ENCODE measurements at regions not wholly inside any gene's neighbourhood (a gene's known extent, or its start where the extent isn't known, plus 50 kb on each side); places are given as distances from the start of the nearest gene placed in this dataset.
"Not testable (repeated sequence)": the region's sequence is repeated elsewhere in the genome, so short reads cannot be mapped to it uniquely, and the experiment has no call there.

DNA sequence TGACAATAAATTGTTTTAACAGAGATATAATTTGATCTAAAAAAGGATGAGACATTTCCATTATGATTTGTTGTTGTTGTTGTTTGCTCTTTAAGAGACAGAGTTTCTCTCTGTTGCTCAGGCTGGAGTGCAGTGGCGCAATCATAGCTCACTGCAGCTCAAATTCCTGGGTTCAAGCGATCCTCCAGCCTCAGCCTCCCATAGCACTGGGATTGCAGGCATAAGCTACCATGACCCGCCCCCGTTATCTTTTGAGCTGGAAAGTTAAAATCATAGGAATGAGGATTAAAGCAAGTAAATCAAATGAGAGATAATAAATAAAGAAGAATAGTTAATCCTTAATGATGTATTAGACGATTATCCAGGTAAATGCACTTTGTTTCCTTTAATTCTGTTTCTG is 224.4 kb upstream of the SMIM31 start:
- no peak for DNase-seq

DNA sequence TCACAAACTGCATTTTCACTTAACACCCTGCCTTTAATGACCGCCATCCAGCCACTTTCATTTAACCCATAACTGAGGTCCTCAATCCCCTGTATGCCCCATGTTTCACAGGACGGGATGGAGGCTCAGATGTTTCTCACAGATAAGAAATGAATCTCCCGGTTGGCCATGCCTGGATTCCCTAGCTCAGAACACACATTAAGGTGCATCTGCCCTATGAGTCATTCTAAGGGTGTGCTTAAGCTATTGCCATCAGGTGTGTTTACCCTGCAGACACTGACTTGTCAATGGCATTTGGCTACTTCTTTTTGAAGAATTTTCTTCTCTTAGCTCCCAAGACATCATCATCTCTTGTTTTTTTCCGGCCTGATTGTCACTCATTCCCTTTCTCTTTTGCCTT is 222.6 kb upstream of the SMIM31 start:
- no peak for DNase-seq

DNA sequence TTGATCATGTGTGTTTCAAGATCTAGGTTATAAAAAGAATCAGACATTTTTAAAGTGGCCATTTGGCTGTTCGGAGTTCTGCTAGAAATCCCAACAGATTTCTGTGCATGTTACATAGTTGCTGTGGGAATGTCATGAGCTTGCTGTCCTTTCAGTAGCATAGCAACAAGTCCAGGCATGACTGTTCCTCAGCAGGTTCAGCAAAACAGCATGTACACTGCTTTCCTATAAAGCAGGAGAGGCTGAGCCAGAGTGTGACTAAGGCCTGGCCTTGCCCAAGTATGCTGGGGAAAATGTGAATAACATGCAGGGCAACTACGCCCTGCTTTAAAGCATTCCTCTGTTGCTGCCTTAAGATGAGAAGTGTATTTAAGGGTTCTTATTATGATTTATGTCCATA is 217.1 kb upstream of the SMIM31 start:
- no peak for DNase-seq

DNA sequence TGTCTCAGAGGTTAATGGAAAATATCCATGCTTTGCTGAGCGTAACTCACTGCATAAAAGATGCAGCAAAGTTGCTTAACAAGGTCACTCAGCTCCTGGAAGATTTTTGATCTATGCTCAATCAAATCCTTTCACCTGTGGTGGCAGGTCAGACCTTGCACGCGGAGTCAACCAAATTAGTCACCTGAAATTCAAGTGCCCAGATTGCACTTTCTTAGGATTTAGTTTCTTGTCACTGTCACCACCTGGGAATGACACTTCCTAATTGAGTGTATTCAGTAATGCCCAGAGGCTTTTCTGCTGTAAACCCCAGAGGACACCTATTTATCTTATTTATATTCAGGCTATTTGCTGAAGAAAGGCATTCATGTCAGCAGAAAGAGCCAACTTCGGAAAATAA is 215.8 kb upstream of the SMIM31 start:
- DNase-seq, result no peak

DNA sequence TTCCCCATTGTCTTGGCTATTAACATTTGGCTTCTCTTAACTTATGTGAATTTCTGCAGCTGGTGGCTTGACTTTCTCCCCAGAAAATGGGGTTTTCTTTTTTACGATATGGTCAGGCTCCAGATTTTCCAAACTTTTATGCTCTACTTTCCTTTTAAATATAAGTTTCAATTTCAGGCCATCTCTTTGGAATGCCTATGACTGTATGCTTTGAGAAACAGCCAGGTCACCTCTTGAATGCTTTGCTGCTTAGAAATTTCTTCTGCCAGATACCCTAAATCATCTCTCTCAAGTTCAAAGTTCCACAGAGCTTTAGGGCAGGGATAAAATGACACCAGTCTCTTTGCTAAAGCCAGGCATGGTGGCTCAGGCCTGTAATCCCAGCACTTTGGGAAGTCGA is 212.9 kb upstream of the SMIM31 start:
- no peak for DNase-seq

DNA sequence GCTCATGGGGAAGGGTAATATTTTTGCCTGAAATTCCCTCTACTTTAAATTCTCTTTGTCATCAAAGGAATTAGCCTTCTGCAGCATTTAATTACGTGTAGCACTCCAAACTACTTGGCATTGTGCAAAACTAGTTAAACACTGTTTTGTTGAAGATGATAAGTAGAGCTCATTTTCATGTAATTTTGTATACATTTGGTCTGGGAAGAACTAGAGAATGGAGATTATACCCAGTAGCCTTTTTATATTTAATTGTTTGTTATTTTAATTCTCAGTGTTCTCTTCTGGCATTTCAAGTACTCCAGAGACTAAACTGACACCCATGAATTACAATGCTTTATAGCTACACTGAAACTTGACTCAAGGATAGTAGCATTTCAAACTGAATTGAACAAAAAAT is 211.5 kb upstream of the SMIM31 start:
- no peak for DNase-seq

DNA sequence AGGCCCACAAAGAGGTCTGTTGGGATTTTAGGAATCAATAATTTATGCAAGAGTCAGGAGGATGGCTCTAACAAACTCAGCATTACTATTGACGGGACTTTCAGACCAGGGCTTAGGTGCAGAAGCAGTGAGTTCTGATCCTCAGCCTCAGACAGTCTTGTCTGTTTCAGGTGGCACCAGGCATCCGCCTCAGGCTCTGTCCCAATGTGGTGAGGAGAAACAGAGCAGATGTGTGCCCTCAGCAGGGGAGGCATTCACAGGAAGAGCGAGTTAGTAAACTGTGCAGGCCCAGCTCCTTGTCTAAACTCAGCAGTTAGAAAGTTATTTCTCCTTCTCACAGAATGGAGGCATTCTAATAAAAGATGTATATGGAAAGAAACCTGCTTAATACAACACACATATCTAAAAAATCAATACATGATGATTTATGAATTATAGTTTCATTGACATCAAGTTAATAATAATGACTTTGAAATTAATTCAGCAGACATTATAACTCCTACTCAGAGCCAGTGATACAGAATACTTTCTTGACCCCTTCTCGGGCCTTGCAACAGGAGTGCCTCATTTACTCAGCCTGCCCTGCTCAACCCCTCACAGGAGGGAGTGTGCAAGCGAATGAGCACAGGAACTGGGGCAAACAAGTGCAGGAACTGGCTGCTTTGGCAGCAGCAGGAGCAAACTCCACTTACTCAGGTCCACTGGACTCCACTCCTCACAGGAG is 202.8 kb upstream of the SMIM31 start:
- DNase-seq, result no peak

DNA sequence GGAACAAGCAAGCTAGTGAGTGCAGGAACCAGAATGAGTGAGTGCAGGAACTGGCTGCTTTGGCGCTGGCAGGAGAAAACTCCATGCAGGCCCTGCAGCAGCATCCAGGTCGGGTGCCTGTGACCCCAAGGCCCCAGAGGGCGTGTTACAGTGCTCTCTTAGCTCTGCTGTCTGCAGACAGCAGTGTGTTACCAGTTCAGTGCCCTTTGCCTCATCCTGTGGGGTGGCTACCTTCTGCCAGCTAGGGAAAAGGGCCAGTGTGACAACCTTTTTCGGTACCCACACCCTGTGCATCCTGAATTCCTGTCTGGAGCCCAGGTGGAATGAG is 202.3 kb upstream of the SMIM31 start:
- DNase-seq, result no peak

DNA sequence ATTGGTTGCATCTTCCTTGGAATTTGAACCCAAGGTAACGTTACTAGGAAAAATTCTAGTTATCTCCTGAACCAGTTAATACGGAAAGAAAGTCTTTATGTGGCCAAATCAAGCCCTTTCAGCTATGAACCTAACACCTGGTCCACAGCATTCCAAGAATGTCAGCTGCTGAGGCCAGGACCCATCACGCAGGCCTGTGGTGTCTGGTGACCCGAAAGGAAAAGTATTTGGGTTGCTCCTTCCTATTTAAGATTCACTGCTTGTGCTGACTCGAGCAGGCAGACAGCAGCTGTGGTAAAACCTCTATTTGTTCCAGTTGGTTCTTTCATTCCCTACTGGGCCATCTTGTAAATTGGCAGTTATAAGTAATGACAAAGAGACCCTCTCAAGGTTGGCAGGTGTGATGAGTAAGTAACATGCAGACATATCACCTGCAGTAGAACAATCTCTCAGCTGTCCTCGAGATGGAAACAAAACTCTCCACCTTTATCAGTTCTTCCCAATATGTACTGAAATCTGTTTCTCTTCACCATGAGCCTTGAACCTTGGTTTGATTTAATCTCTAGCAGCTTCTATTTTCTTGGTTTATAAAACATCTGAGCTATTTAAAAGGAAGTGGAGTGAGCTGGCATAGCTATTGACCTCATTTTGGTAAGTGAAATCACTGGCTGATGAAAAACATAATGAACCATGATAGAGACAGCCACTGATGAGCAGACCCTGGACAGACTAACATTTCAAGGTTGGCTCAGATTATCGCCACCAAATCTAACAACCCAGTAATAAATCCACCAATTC is 182.1 kb upstream of the SMIM31 start:
- DNase-seq, result no peak

DNA sequence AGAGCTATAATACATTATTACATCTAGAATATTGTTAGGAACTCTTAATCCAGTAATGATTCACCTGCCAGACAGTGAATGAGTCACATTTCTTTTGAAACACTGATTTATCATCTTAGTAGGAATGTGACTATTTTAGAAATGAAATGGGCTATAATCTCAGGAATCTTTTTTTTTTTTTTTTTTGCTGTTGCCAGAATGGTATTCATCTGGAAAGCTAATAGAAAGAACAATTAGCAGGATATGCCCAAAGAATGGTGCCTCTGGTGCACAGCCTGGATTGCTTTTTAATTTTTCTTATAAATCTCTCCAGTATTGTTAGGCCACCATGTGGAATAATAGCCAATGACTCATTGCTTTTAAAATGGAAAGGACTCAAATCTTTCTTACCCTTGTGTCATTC is 181.1 kb upstream of the SMIM31 start:
- DNase-seq, result no peak

DNA sequence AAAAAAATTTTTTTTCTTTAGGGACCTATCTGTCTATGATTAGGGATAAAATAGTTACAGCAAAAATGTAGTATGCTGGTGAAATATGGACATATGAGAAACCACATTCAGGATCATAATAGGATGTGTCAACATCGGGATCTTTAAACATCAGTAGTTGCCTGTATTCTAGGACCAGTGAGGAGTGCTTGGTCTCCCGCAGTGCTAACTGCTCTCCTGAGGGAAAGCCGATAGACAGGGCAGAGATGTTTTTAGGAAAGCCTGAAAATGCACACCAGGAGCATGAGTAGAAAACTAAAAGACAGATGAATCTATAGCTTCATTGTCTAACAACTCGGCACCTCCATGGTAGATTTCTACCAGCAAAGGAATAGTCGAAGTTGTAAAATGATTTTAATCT is 178.1 kb upstream of the SMIM31 start:
- no peak for DNase-seq

DNA sequence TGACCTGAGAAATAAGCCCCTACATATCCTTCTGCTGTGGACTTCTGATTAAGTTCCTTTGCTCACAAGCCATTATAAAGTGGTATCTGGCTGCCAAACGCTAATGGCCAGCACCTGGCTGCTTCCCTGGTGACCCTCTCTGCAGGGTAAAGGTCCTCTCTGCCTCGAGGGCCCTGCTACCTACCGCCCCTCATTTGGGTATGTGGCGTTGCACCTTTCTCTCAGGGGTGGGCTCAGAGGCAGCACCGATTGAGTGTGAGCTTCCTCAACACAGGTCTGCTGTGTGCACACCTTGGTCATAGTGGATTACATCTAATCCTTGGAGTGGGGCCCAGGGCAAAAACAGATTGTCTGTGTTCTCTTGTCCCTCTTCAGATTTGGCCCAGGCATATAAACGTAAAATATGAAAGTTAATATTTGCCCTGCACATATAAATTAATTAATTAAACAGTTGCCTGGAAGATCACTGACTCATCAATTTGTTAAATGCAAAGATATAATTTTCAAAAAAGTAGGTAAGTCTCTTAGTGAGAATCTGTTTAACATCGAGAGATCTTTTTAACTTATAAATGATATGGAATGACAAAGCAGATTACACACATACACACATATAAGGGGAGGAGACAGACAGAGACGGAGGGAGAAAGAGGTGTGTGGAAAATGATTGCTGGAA is 174.5 kb upstream of the SMIM31 start:
- no peak for DNase-seq

DNA sequence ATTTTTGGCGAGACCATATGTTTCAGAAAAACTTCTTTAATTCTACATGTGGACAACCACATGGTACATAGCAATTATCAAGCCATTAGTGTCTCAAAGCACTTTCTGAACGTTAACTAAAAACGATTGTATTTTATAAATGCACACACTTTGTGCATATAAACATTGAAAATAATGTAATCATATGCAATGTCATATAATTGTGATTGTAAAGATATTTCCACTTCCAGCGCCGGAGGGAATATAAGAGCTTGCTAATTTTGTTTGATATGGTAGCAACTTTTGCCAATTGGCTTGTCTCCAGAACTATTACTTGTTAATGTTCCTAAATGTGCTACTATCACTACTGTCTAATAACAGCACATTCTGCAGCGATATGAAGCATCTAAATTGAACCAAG is 162.3 kb upstream of the SMIM31 start:
- DNase-seq, result no peak

DNA sequence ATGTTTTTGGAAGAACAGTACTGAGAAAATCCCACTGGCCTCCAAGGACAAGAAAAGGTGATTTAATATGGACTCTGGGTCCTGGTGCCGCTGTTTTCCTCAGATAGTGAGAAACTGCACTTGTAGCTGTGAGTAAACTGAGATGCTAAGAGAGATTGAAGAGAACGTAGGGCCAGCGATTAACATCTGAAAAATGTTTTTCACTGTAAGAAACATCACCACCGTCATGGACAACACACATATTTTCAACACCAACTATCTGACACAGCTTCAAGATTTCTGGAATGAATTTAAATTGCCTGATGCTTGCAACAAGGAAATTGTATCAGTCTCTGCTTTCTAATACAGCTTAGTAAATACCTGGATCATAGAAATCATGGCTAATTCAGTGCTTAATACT is 158.2 kb upstream of the SMIM31 start:
- no peak for DNase-seq

DNA sequence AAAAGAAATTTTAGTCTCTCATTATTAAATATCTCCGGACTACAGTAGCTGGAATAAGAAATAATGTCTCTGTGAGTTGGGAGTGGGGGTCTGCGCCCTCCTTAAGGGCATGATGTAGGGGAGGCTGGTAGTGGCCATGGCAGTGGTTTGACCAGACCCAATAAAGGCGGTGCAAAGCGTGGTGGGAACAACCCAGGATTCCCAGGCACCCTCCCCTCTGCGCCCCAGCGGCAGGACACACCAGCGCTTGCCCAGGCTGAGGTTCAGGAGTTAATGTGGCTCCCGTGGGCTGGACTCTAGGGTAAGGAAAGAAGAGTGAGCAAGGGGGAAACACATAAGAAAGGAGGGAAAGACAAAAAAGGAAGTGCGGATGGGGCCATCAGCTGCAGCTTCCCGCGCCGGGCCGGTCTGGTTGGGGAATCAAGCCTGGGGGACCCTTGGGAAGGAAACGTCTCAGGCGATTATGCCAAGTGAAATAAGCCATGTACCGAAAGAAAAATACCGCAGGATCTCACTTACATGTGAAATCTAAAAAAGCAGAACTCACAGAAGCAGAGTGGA is 157.5 kb upstream of the SMIM31 start:
- DNase-seq, result no peak

DNA sequence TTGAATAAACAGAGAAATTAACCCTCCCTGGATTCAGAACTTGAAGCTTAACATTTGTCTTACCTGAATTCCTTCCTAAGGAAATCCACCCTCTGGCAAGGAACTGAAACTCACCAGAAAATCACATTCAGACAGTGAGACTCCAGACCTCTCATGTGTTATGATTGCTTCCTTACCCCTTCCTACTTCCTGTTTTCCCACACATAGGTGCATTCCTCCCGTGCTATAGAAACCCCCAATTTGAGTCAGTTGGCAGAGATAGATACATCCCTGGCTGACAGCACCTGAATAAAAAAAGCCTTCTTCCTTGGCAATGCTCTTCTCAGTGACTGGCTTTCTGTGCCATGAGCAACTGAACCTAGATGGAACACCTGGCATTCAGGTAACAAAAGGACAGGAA is 157.0 kb upstream of the SMIM31 start:
- DNase-seq, result no peak

DNA sequence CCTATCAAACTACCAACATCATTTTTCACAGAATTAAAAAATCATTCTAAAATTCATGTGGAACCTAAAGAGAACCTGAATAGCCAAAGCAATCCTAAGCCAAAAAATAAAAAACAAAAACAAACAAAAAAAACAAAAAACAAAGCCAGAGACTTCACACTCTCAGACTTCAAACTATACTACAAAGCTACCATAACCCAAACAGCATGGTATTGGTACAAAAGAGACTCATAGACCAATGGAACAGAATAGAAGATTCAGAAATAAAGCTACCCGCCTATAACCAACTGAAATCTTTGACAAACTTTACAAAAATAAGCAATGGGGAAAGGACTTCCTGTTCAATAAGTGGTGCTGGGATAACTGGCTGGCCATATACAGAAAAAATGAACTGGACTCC is 152.3 kb upstream of the SMIM31 start:
- no peak for DNase-seq

DNA sequence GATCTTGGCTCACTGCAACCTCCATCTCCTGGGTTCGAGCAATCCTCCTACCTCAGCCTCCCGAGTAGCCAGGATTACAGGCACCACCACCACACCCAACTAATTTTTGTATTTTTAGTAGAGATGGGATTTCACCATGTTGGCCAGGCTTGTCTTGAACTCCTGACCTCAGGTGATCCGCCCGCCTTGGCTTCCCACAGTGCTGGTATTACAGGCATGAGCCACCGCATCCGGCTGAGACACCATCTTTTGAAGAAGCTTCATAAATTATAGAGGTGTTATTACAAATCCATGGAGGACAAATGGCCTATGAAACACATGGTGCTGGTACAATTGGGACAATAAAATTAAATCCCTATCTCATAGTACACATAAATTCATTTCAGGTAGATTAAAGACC is 148.1 kb upstream of the SMIM31 start:
- not testable (repeated sequence) for DNase-seq

DNA sequence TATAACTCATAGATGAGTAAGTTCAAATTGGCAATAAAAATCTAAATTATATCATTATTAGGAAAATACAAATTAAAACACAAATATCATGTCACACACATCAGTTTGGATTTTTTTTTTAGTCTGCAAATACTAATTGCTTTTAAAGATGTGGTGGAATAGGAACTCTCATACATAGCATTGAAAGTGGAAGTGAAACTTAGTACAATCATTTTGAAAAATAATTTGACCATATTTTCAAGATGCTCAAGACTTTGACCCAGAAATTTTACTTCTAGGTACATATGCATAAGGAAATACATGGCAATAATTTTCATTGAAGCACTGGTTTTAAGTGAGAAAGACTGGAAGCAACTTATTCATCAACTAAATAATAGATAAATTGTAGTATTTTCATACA is 147.5 kb upstream of the SMIM31 start:
- no peak for DNase-seq

DNA sequence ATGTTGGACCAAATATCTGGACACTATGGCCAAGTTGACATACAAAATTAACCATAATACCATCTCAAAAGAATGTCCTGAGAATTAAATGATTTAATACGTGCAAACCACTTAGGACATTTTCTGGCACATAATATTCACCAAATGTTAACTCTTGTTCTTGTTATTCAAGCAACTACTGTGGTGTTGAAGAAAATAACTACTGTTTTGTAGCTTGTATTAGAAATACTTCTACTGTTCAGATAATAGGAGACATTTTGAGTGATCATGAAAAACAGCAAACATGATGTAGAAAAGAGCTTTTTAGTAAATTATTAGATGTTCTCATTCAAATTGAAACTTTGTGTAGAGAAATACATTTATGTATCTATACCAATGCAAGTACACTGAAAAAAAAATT is 140.7 kb upstream of the SMIM31 start:
- DNase-seq, result no peak

DNA sequence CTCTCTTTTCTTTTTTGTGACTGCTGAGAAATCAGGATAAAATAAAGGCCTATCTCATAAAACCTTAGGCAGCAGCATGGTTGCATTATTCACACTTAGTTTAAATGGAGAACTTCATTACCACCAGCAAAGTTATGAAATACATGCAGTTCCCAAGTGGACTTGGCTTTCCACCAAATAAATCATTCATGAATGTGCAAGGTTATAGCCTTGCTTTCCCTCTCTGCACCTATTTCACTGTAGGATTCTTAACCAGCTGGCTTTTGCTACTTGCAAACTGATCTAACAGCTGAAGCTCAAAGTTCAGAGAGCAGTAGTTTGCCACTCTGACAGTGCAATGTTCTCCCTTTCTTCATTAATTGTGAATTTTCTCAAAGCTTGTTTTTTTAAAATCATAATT is 140.1 kb upstream of the SMIM31 start:
- DNase-seq, result no peak

DNA sequence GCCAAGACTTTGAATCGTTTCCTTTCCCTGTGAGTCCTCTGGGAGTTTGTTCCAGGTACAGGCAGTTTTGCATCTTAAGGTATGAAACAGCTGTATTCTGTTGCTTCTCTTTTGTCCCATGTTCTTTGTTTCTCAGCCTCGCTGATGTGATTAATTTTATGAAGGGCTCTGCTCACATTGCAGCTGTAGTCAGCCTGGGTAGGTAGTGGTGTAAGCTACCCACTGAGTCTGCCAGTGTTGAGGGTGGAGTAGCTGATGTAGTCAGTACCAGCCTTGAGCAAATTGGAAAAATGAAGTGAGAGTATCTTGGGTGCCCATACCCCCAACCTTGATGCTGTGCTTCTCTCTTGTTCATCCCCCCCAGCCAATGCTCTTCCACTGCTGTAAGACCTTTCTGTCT is 139.6 kb upstream of the SMIM31 start:
- DNase-seq, result no peak

DNA sequence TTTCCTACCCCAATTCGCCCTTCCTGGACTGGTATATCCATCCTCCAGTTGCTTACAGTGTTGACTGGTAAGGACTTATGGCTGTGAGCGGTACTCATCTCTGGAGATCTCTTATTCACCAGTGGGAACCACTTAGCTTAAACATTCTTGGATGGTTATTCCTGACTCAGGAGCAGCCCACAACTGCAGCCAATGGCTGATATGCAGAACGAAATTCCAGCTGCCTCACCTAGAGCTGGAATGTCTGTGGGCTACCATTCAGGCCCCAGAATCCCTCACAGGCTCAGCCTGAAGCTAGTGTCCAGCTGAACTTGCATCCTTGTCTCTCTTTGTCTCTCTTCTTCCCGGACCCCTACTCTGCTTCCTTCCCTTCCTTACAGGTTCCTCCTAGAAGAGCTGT is 138.9 kb upstream of the SMIM31 start:
- no peak for DNase-seq

DNA sequence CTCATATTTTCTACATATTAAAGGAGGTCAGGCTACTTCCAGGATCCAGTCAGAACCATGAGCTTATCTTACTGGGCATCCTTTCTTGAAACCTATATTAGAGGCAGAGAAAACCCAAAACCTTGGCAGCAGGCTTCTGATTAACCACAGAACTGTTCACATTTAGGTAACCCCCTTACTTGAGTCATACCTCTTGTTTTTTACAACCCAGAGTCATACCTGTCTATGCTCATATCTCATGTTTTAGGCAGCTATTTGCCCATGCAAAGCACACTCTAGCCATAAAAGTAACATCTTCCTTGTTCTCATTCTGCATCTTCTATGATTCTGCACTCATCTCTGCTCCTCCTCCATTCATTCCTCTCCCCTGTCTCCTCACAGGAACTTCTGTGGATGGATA is 138.0 kb upstream of the SMIM31 start:
- no peak for DNase-seq

Measured in activated effector memory CD4-positive, alpha-beta T cell treated with anti-CD3 and anti-CD28 coated beads, Interleukin-2, amount 50 U/mL, for 16 hours (primary cell).